ENCODE measurements at regions not wholly inside any gene's neighbourhood (a gene's known extent, or its start where the extent isn't known, plus 50 kb on each side); places are given as distances from the start of the nearest gene placed in this dataset.

- TF ChIP-seq CTCF (IDR thresholded peaks at IDR 0.05; ENCODE audit: control extremely low read depth, extremely low read depth, low read depth, missing control alignments), result no peak
- no peak for DNase-seq (ENCODE audit: extremely low spot score)
- ChIA-PET POLR2A (no interaction called here), CTCF (interaction anchor here (0.8 kb wide), 1 partner anchor 26 kb away, joined by 3 read pairs; no protein-coding TSS in a partner anchor)
These were observed 157.9 kb upstream of the CTTNBP2NL start for GRCh38 chr1:112237983-112238545.

- DNase-seq (ENCODE audit: extremely low spot score), result no peak
- ChIA-PET CTCF (interaction anchor here (1.1 kb wide), 1 partner anchor 11 kb away, joined by 4 read pairs; no protein-coding TSS in a partner anchor), POLR2A (no interaction called here)
- TF ChIP-seq CTCF (IDR thresholded peaks at IDR 0.05; ENCODE audit: control extremely low read depth, extremely low read depth, low read depth, missing control alignments), result no peak
These were observed 156.2 kb upstream of the CTTNBP2NL start for GRCh38 chr1:112239683-112240330.

GRCh38 chr1:112242470-112242869 is 153.5 kb upstream of the CTTNBP2NL start:
- ChIA-PET CTCF (no interaction called here), POLR2A (no interaction called here)
- no peak for DNase-seq (ENCODE audit: extremely low spot score)
- no peak for TF ChIP-seq CTCF (IDR thresholded peaks at IDR 0.05; ENCODE audit: control extremely low read depth, extremely low read depth, low read depth, missing control alignments)

- no peak for TF ChIP-seq CTCF (IDR thresholded peaks at IDR 0.05; ENCODE audit: control extremely low read depth, extremely low read depth, low read depth, missing control alignments)
- no peak for DNase-seq (ENCODE audit: extremely low spot score)
- ChIA-PET CTCF (no interaction called here), POLR2A (no interaction called here)
These were observed 151.9 kb upstream of the CTTNBP2NL start for GRCh38 chr1:112244131-112244530.

- ChIA-PET POLR2A (no interaction called here), CTCF (no interaction called here)
- TF ChIP-seq CTCF (IDR thresholded peaks at IDR 0.05; ENCODE audit: control extremely low read depth, extremely low read depth, low read depth, missing control alignments), result no peak
- no peak for DNase-seq (ENCODE audit: extremely low spot score)
These were observed 150.9 kb upstream of the CTTNBP2NL start for GRCh38 chr1:112245114-112245513.

- ChIA-PET POLR2A (no interaction called here), CTCF (interaction anchor here (1.2 kb wide), 1 partner anchor 35 kb away, joined by 3 read pairs; no protein-coding TSS in a partner anchor)
- DNase-seq (ENCODE audit: extremely low spot score), result no peak
- TF ChIP-seq CTCF (IDR thresholded peaks at IDR 0.05; ENCODE audit: control extremely low read depth, extremely low read depth, low read depth, missing control alignments), result no peak
These were observed 148.9 kb upstream of the CTTNBP2NL start for GRCh38 chr1:112247036-112247597.
